ENCODE measurements at regions not wholly inside any gene's neighbourhood (a gene's known extent, or its start where the extent isn't known, plus 50 kb on each side); places are given as distances from the start of the nearest gene placed in this dataset.

DNA sequence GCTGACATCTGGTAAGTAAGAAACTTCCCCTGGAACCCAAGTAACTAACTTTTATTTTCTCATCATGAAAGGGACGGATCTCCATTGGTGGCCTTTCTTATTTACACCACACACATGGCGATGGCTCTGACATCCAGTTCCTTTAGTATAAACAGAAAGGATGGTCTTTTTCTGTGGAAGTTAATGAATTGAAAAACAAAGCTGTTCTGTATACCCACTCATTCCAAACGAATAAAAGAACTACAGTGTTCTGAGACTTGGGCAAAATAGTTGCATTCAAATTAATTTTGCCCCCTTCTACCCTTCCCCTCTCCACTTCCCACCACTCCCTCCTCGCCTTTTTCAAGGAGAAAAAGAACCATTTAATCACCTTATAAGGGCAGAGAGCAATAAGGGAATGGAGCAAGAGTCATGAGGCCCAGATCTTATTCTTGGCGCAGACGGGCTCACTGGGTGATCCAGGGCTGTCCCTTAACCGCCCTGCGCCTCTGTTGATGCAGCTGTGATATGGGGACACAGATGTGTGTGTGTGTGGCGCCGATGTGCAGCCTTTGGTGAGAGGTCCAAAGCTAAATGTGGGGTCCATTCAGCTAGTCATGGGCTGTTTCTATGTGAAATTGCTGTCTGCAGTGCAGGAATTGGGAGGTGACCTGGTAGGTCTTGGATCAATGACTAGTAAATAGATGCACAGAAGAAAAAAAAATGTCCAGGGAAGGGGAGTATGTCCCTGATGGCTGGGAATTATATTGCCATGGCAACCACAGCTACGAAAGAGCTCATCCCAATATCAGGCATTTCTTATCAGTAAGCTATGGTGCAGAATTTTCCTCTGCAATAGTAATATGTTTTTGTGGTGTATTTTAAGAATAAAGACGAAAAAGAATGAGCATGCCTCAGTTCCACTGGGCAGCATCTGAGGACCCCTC lies 141.5 kb upstream of the ERCC6L2 start:
- intact Hi-C loops (cut with micrococcal nuclease): no loop called here
- Histone ChIP-seq H3K79me2 (ENCODE audit: insufficient read depth, low read length) (no peaks in the 10 kb centered on the region), H3K4me2 (ENCODE audit: low read length) (no peak overlapping the region), H4K20me1 (ENCODE audit: insufficient read depth) (no peaks in the 10 kb centered on the region), H3K4me1 (ENCODE audit: control insufficient read depth in 1 of 2, insufficient read depth in 2 of 2, low read length in 2 of 2) (peaks cover 0 to 6% of the 10 kb centered on the region in 2 experiments; a peak in 2 of 4 replicates), H3K27me3 (ENCODE audit: insufficient read depth, low read length) (no peaks in the 10 kb centered on the region), H3K27ac (ENCODE audit: low read depth, low read length) (no peak overlapping the region), H3K9me2 (ENCODE audit: insufficient read depth) (no peaks in the 10 kb centered on the region), H3K9ac (ENCODE audit: low read length) (no peak overlapping the region), H3K9me3 (ENCODE audit: control insufficient read depth in 1 of 2, insufficient read depth in 1 of 2, low read depth in 1 of 2, low read length in 2 of 2) (no peaks in the 10 kb centered on the region), H3K36me3 (ENCODE audit: control insufficient read depth in 1 of 2, insufficient read depth in 2 of 2, low read length in 2 of 2) (no peaks in the 10 kb centered on the region), H2AFZ (ENCODE audit: low read depth, low read length, poor library complexity, severe bottlenecking) (no peak overlapping the region), H3K4me3 (replicated peaks in 1 of 2; ENCODE audit: low read depth in 1 of 2, low read length in 2 of 2) (no peak overlapping the region)
- no TSS peak for BruUV-seq (replicated peaks)
- ChIA-PET POLR2A (no interaction called here), CTCF (no interaction called here), RAD21 (ENCODE audit: low non-redundant PET in 1 of 2, low total read pairs in 2 of 2, uncharacterized antibody in 2 of 2, unreplicated experiment in 2 of 2) (no interaction called here)
- no peak for DNase-seq (ENCODE audit: low read depth, low spot score)
- ATAC-seq: no peak
- no peak for TF ChIP-seq EZH2phosphoT487 (IDR thresholded peaks at IDR 0.05; ENCODE audit: borderline replicate concordance)
- no peak for TF ChIP-seq CBX3 (IDR thresholded peaks at IDR 0.05; ENCODE audit: low read depth)

GRCh38 chr9:95732802-95733688 lies 142.4 kb upstream of the ERCC6L2 start:
- ATAC-seq: no peak
- H3K9me2 ChIP-seq (ENCODE audit: insufficient read depth): no peaks in the 10 kb centered on the region
- H3K79me2 ChIP-seq (ENCODE audit: insufficient read depth, low read length): no peaks in the 10 kb centered on the region
- H3K9me3 ChIP-seq (ENCODE audit: control insufficient read depth in 1 of 2, insufficient read depth in 1 of 2, low read depth in 1 of 2, low read length in 2 of 2): no peaks in the 10 kb centered on the region
- intact Hi-C loops (cut with micrococcal nuclease): no loop called here
- H3K4me3 ChIP-seq (replicated peaks in 1 of 2; ENCODE audit: low read depth in 1 of 2, low read length in 2 of 2): no peak overlapping the region
- no peak overlapping the region for H3K9ac ChIP-seq (ENCODE audit: low read length)
- no peak overlapping the region for H3K4me2 ChIP-seq (ENCODE audit: low read length)
- no peaks in the 10 kb centered on the region for H3K36me3 ChIP-seq (ENCODE audit: control insufficient read depth in 1 of 2, insufficient read depth in 2 of 2, low read length in 2 of 2)
- H3K27ac ChIP-seq (ENCODE audit: low read depth, low read length): no peak overlapping the region
- H4K20me1 ChIP-seq (ENCODE audit: insufficient read depth): no peaks in the 10 kb centered on the region
- ChIA-PET CTCF (no interaction called here), POLR2A (no interaction called here), RAD21 (ENCODE audit: low non-redundant PET in 1 of 2, low total read pairs in 2 of 2, uncharacterized antibody in 2 of 2, unreplicated experiment in 2 of 2) (interaction anchor here in 1 of 2 experiments (0.6 kb wide), 1 partner anchor 165 kb away, joined by 3 read pairs; no protein-coding TSS in a partner anchor)
- no peaks in the 10 kb centered on the region; a peak in 2 of 4 replicates for H3K4me1 ChIP-seq (ENCODE audit: control insufficient read depth in 1 of 2, insufficient read depth in 2 of 2, low read length in 2 of 2)
- no peaks in the 10 kb centered on the region for H3K27me3 ChIP-seq (ENCODE audit: insufficient read depth, low read length)
- no peak for TF ChIP-seq YY1 (IDR thresholded peaks at IDR 0.05; ENCODE audit: extremely low read depth, insufficient replicate concordance, low read depth, low read length)
- TF ChIP-seq, protein P1, sequence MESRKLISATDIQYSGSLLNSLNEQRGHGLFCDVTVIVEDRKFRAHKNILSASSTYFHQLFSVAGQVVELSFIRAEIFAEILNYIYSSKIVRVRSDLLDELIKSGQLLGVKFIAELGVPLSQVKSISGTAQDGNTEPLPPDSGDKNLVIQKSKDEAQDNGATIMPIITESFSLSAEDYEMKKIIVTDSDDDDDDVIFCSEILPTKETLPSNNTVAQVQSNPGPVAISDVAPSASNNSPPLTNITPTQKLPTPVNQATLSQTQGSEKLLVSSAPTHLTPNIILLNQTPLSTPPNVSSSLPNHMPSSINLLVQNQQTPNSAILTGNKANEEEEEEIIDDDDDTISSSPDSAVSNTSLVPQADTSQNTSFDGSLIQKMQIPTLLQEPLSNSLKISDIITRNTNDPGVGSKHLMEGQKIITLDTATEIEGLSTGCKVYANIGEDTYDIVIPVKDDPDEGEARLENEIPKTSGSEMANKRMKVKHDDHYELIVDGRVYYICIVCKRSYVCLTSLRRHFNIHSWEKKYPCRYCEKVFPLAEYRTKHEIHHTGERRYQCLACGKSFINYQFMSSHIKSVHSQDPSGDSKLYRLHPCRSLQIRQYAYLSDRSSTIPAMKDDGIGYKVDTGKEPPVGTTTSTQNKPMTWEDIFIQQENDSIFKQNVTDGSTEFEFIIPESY (IDR thresholded peaks at IDR 0.05; ENCODE audit: extremely low read depth, insufficient replicate concordance, low read length): no peak
- no peak for TF ChIP-seq ATF3 (IDR thresholded peaks at IDR 0.05)
- no peak for TF ChIP-seq EZH2phosphoT487 (IDR thresholded peaks at IDR 0.05; ENCODE audit: borderline replicate concordance)
- TF ChIP-seq TCF7L2 (IDR thresholded peaks at IDR 0.05; ENCODE audit: borderline replicate concordance, extremely low read depth, insufficient read depth, insufficient read length): no peak
- TF ChIP-seq CBX3 (IDR thresholded peaks at IDR 0.05; ENCODE audit: low read depth): no peak
- no peak for TF ChIP-seq SP1 (IDR thresholded peaks at IDR 0.05; ENCODE audit: low read depth)
- TF ChIP-seq, protein P2, sequence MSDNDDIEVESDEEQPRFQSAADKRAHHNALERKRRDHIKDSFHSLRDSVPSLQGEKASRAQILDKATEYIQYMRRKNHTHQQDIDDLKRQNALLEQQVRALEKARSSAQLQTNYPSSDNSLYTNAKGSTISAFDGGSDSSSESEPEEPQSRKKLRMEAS (IDR thresholded peaks at IDR 0.05): no peak
- no peak for TF ChIP-seq POLR2A (IDR thresholded peaks at IDR 0.05; ENCODE audit: borderline replicate concordance, extremely low read depth, insufficient read depth, insufficient read length)
- TF ChIP-seq RAD21 (IDR thresholded peaks at IDR 0.05; ENCODE audit: low read depth): no peak
- TF ChIP-seq, protein P3, sequence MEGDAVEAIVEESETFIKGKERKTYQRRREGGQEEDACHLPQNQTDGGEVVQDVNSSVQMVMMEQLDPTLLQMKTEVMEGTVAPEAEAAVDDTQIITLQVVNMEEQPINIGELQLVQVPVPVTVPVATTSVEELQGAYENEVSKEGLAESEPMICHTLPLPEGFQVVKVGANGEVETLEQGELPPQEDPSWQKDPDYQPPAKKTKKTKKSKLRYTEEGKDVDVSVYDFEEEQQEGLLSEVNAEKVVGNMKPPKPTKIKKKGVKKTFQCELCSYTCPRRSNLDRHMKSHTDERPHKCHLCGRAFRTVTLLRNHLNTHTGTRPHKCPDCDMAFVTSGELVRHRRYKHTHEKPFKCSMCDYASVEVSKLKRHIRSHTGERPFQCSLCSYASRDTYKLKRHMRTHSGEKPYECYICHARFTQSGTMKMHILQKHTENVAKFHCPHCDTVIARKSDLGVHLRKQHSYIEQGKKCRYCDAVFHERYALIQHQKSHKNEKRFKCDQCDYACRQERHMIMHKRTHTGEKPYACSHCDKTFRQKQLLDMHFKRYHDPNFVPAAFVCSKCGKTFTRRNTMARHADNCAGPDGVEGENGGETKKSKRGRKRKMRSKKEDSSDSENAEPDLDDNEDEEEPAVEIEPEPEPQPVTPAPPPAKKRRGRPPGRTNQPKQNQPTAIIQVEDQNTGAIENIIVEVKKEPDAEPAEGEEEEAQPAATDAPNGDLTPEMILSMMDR (IDR thresholded peaks at IDR 0.05 in 2 of 3, conservative IDR thresholded peaks at IDR 0.05 in 1 of 3; ENCODE audit: borderline replicate concordance in 1 of 3, insufficient read depth in 1 of 3, low read depth in 2 of 3, low read length in 2 of 3): no peak
- no peak for TF ChIP-seq CEBPB (IDR thresholded peaks at IDR 0.05; ENCODE audit: low read depth)
- H2AFZ ChIP-seq (ENCODE audit: low read depth, low read length, poor library complexity, severe bottlenecking): no peak overlapping the region
- no peak for DNase-seq (ENCODE audit: low read depth, low spot score)
- no TSS peak for BruUV-seq (replicated peaks)
